NB4 (cell line): ENCODE measurements at regions not wholly inside any gene's neighbourhood (a gene's known extent, or its start where the extent isn't known, plus 50 kb on each side); places are given as distances from the start of the nearest gene placed in this dataset.

Source experiments
- MYC ChIP-seq: IDR thresholded peaks from 2 replicates; pipeline ENCODE4 v1.6.1; 2011; ENCODE audit warnings: low read depth, low read length
- POLR2A ChIP-seq: IDR thresholded peaks from 2 replicates; pipeline ENCODE4 v1.6.1; 2011; ENCODE audit warnings: mild to moderate bottlenecking; ENCODE audit not compliant: insufficient read length; ENCODE audit errors: extremely low read depth
- TF ChIP-seq, protein P1 (sequence below): IDR thresholded peaks from one replicate; pipeline ENCODE4 v1.5.1; 2012; ENCODE audit warnings: low read depth, low read length

DNA sequence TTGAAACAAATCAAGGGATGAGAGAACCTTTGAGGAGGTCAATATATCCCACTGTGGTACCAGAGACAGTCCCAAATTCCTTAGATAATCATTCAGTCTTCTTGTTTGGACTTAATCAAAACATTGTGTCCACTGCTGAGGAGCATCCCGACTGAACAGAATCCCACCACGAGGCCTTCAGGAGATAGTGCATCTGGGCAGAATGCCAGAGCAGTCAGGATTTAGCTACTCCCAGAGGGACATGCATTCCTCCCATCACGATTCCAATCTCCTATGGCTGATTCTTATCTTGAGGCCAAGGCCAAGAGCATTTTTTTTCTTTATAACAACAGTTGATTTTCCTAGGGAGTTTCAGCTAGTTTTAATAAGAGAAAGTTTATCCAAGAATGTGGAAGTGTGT is 87.4 kb upstream of the COX10 start:
- TF ChIP-seq, protein P1, sequence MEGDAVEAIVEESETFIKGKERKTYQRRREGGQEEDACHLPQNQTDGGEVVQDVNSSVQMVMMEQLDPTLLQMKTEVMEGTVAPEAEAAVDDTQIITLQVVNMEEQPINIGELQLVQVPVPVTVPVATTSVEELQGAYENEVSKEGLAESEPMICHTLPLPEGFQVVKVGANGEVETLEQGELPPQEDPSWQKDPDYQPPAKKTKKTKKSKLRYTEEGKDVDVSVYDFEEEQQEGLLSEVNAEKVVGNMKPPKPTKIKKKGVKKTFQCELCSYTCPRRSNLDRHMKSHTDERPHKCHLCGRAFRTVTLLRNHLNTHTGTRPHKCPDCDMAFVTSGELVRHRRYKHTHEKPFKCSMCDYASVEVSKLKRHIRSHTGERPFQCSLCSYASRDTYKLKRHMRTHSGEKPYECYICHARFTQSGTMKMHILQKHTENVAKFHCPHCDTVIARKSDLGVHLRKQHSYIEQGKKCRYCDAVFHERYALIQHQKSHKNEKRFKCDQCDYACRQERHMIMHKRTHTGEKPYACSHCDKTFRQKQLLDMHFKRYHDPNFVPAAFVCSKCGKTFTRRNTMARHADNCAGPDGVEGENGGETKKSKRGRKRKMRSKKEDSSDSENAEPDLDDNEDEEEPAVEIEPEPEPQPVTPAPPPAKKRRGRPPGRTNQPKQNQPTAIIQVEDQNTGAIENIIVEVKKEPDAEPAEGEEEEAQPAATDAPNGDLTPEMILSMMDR = no peak
- no peak for TF ChIP-seq POLR2A
- no peak for TF ChIP-seq MYC
